HG03521 (cell line): ENCODE measurements at regions not wholly inside any gene's neighbourhood (a gene's known extent, or its start where the extent isn't known, plus 50 kb on each side); places are given as distances from the start of the nearest gene placed in this dataset.

Experiments used
- ATAC-seq: cut with Tn5 transposase; IDR thresholded peaks from one replicate; pipeline ENCODE4 v1.9.1; 2021; ENCODE audit warnings: mild to moderate bottlenecking, moderate library complexity; ENCODE audit not compliant: unreplicated experiment

- ATAC-seq: no peak
Measured at GRCh38 chr4:64614276-64614675, 205.0 kb upstream of the TECRL start.

- ATAC-seq: no peak
Measured at GRCh38 chr4:64613046-64613445, 203.8 kb upstream of the TECRL start.

- ATAC-seq: no peak
Measured at GRCh38 chr4:64598066-64598465, 188.8 kb upstream of the TECRL start.

- no peak for ATAC-seq
Measured at GRCh38 chr4:64594723-64595122, 185.5 kb upstream of the TECRL start.

GRCh38 chr4:64588507-64588906, 179.3 kb upstream of the TECRL start:
- ATAC-seq: no peak

- ATAC-seq: no peak
Measured at GRCh38 chr4:64584981-64585557, 175.8 kb upstream of the TECRL start.

- no peak for ATAC-seq
Measured at GRCh38 chr4:64584125-64584524, 174.9 kb upstream of the TECRL start.

- ATAC-seq: no peak
Measured at GRCh38 chr4:64582492-64582891, 173.2 kb upstream of the TECRL start.

- ATAC-seq: no peak
Measured at GRCh38 chr4:64581422-64581821, 172.2 kb upstream of the TECRL start.

GRCh38 chr4:64564126-64564525, 154.9 kb upstream of the TECRL start:
- no peak for ATAC-seq

GRCh38 chr4:64559571-64559970, 150.3 kb upstream of the TECRL start:
- ATAC-seq: no peak

GRCh38 chr4:64551125-64551524, 141.9 kb upstream of the TECRL start:
- ATAC-seq: no peak

GRCh38 chr4:64545593-64545992, 136.3 kb upstream of the TECRL start:
- ATAC-seq: no peak

GRCh38 chr4:64539234-64539849, 130.1 kb upstream of the TECRL start:
- ATAC-seq: peak; percentile 79

- no peak for ATAC-seq
Measured at GRCh38 chr4:64538219-64538618, 129.0 kb upstream of the TECRL start.

- ATAC-seq: no peak
Measured at GRCh38 chr4:64533637-64534036, 124.4 kb upstream of the TECRL start.

GRCh38 chr4:64533159-64533558, 123.9 kb upstream of the TECRL start:
- ATAC-seq: no peak

- ATAC-seq: no peak
Measured at GRCh38 chr4:64520421-64520820, 111.2 kb upstream of the TECRL start.

GRCh38 chr4:64518600-64518999, 109.3 kb upstream of the TECRL start:
- ATAC-seq: no peak

- no peak for ATAC-seq
Measured at GRCh38 chr4:64516176-64516575, 106.9 kb upstream of the TECRL start.

- ATAC-seq: no peak
Measured at GRCh38 chr4:64508089-64508488, 98.8 kb upstream of the TECRL start.

GRCh38 chr4:64503945-64504675, 94.9 kb upstream of the TECRL start:
- no peak for ATAC-seq
